Testis (tissue), 2 donors: ENCODE measurements at regions not wholly inside any gene's neighbourhood (a gene's known extent, or its start where the extent isn't known, plus 50 kb on each side); places are given as distances from the start of the nearest gene placed in this dataset.

Experiments used
- DNase-seq: peaks from one replicate; pipeline ENCODE4 v3.0.0-alpha.2; 2019
- H3K27ac ChIP-seq, 2 donors: fragments of 200-600 bp; sonication (generic); one replicate each; pipeline ENCODE4 v1.5.1; 2019
- H3K27me3 ChIP-seq: fragments of 200-600 bp; sonication (generic); one replicate; pipeline ENCODE4 v1.5.1; 2019
- H3K36me3 ChIP-seq: fragments of 200-600 bp; sonication (generic); one replicate; pipeline ENCODE4 v1.5.1; 2017; ENCODE audit warnings: low read depth; ENCODE audit errors: missing control alignments
- H3K4me1 ChIP-seq: fragments of 200-600 bp; sonication (generic); one replicate; pipeline ENCODE4 v1.5.1; 2019
- H3K4me3 ChIP-seq, 2 donors: fragments of 200-600 bp; sonication (generic); one replicate each; pipeline ENCODE4 v1.5.1; 2017 to 2019
- H3K9me3 ChIP-seq: fragments of 200-600 bp; sonication (generic); one replicate; pipeline ENCODE4 v1.5.1; 2017
- CTCF ChIP-seq, 3 experiments: fragments of 450-650 bp in 2 of 3; fragments of 200-600 bp in 1 of 3; sonication (generic) in 1 of 3; IDR thresholded peaks; one replicate each; pipeline ENCODE4 v1.5.1; 2016 to 2019; ENCODE audit warnings: antibody characterized with exemption in 3 of 3, mild to moderate bottlenecking in 2 of 3, moderate library complexity in 1 of 3
- POLR2A ChIP-seq: fragments of 450-650 bp; IDR thresholded peaks from one replicate; pipeline ENCODE4 v1.6.1; 2017; ENCODE audit warnings: antibody characterized with exemption, mild to moderate bottlenecking, moderate library complexity
- WGBS, 2 donors: methylation state at CpG; one replicate each; pipeline ENCODE4 v1.1.5; 2018; 5-methylcytosine and 5-hydroxymethylcytosine counted together
- intact Hi-C: fragments of 100-400 bp; cut with DNase I; formaldehyde crosslinking; loops from one replicate; pipeline ENCODE4 v1.15.1; 2023; ENCODE audit warnings: low total_unique reads

- TF ChIP-seq CTCF (IDR thresholded peaks at IDR 0.05) (no peak), POLR2A (no peak)
- no peak overlapping the region for H3K4me3 ChIP-seq
- no peak for DNase-seq
- H3K27ac ChIP-seq: no peak overlapping the region
- no peaks in the 10 kb centered on the region for H3K27me3 ChIP-seq
- no peaks in the 10 kb centered on the region for H3K9me3 ChIP-seq
- no peaks in the 10 kb centered on the region for H3K4me1 ChIP-seq
- WGBS, 2 donors: 70 to 84% methylated on average over 1 of the region's 1 CpG
- no peaks in the 10 kb centered on the region for H3K36me3 ChIP-seq
- intact Hi-C loops: no loop called here
Measured at GRCh38 chr5:89106480-89106879, 223.5 kb upstream of the MEF2C start.

- no peak overlapping the region for H3K4me3 ChIP-seq
- TF ChIP-seq CTCF (IDR thresholded peaks at IDR 0.05): no peak
- no peak for TF ChIP-seq POLR2A
- no peaks in the 10 kb centered on the region for H3K27me3 ChIP-seq
- DNase-seq: no peak
- H3K4me1 ChIP-seq: no peaks in the 10 kb centered on the region
- 94 to 100% methylated on average over 2 of the region's 2 CpGs for WGBS, 2 donors
- intact Hi-C loops: no loop called here
- H3K9me3 ChIP-seq: no peaks in the 10 kb centered on the region
- H3K36me3 ChIP-seq: no peaks in the 10 kb centered on the region
- H3K27ac ChIP-seq: no peak overlapping the region
Measured at GRCh38 chr5:89105836-89106235, 222.9 kb upstream of the MEF2C start.

- WGBS, 2 donors: 0 to 50% methylated on average over 1 of the region's 1 CpG
- no peak for DNase-seq
- Histone ChIP-seq H3K27ac (no peak overlapping the region), H3K27me3 (no peaks in the 10 kb centered on the region), H3K4me1 (no peaks in the 10 kb centered on the region), H3K9me3 (no peaks in the 10 kb centered on the region), H3K4me3 (no peak overlapping the region), H3K36me3 (no peaks in the 10 kb centered on the region)
- intact Hi-C loops: no loop called here
- TF ChIP-seq POLR2A (no peak), CTCF (IDR thresholded peaks at IDR 0.05) (no peak)
Measured at GRCh38 chr5:89105171-89105695, 222.2 kb upstream of the MEF2C start.

GRCh38 chr5:89098199-89098756 lies 215.3 kb upstream of the MEF2C start:
- TF ChIP-seq CTCF (IDR thresholded peaks at IDR 0.05): no peak
- no peak for TF ChIP-seq POLR2A
- Histone ChIP-seq H3K36me3 (no peaks in the 10 kb centered on the region), H3K27me3 (no peaks in the 10 kb centered on the region), H3K27ac (no peak overlapping the region), H3K9me3 (no peaks in the 10 kb centered on the region), H3K4me3 (no peak overlapping the region), H3K4me1 (no peaks in the 10 kb centered on the region)
- no peak for DNase-seq
- intact Hi-C loops: no loop called here

- no peak overlapping the region for H3K4me3 ChIP-seq
- TF ChIP-seq CTCF (IDR thresholded peaks at IDR 0.05): no peak
- no peaks in the 10 kb centered on the region for H3K4me1 ChIP-seq
- H3K27me3 ChIP-seq: no peaks in the 10 kb centered on the region
- no peak overlapping the region for H3K27ac ChIP-seq
- no peaks in the 10 kb centered on the region for H3K9me3 ChIP-seq
- intact Hi-C loops: no loop called here
- WGBS, 2 donors: 77 to 78% methylated on average over 3 of the region's 3 CpGs
- H3K36me3 ChIP-seq: no peaks in the 10 kb centered on the region
- DNase-seq: no peak
Measured at GRCh38 chr5:89097103-89097502, 214.1 kb upstream of the MEF2C start.
